Transverse colon (tissue), 4 donors: ENCODE measurements at regions not wholly inside any gene's neighbourhood (a gene's known extent, or its start where the extent isn't known, plus 50 kb on each side); places are given as distances from the start of the nearest gene placed in this dataset.

Experiments
- CTCF ChIP-seq, 5 experiments: fragments of 200-600 bp in 3 of 5; fragments of 450-650 bp in 2 of 5; sonication (generic) in 3 of 5; IDR thresholded peaks; 1 replicate in 2 of 5; 2 replicates in 3 of 5; pipeline ENCODE4 v1.5.1; 2016 to 2017; ENCODE audit warnings: antibody characterized with exemption in 5 of 5, inconsistent platforms in 3 of 5, mild to moderate bottlenecking in 2 of 5, moderate library complexity in 1 of 5
- EP300 ChIP-seq: sonication (generic); formaldehyde crosslinking; IDR thresholded peaks from one replicate; pipeline ENCODE4 v1.6.1; 2017; ENCODE audit warnings: antibody characterized with exemption, low read depth
- POLR2AphosphoS5 ChIP-seq, 3 donors: sonication (generic); formaldehyde crosslinking; IDR thresholded peaks; one replicate each; pipeline ENCODE4 v1.6.1; 2016; ENCODE audit warnings: antibody characterized with exemption in 3 of 3

- no peak for TF ChIP-seq CTCF (IDR thresholded peaks at IDR 0.05)
- no peak for TF ChIP-seq POLR2AphosphoS5 (IDR thresholded peaks at IDR 0.05)
- no peak for TF ChIP-seq EP300
Observed at GRCh38 chr2:36287363-36288275, 68.0 kb upstream of the CRIM1 start.
